Activated CD8-positive, alpha-beta T cell treated with anti-CD3 and anti-CD28 coated beads for 36 hours (primary cell): ENCODE measurements at regions not wholly inside any gene's neighbourhood (a gene's known extent, or its start where the extent isn't known, plus 50 kb on each side); places are given as distances from the start of the nearest gene placed in this dataset.

Experiments used
- ATAC-seq: fragments of 200-7000 bp; cut with Tn5 transposase; one replicate; pipeline ENCODE4 v1.10.0; 2021; ENCODE audit warnings: mild to moderate bottlenecking, moderate library complexity
- CTCF ChIA-PET: fragments of 350-600 bp; sonication (Branson Sonifier 250); formaldehyde crosslinking; loops from one replicate; lab custom pipeline; 2021; ENCODE audit warnings: antibody characterized with exemption; lab: Charles Lee
- POLR2A ChIA-PET: fragments of 350-600 bp; sonication (Branson Sonifier 250); formaldehyde crosslinking; loops from one replicate; lab custom pipeline; 2021; ENCODE audit warnings: antibody characterized with exemption; lab: Charles Lee
- DNase-seq: peaks from one replicate; pipeline ENCODE4 v3.0.0-alpha.2; 2020
- H3K27ac Mint-ChIP-seq: one replicate; pipeline ENCODE4 v1.8.0; 2021; ENCODE audit warnings: mild to moderate bottlenecking, mixed read lengths
- H3K27me3 Mint-ChIP-seq: one replicate; pipeline ENCODE4 v1.8.0; 2021; ENCODE audit warnings: mixed read lengths
- H3K36me3 Mint-ChIP-seq: one replicate; pipeline ENCODE4 v1.8.0; 2021; ENCODE audit warnings: low read depth, mixed read lengths
- H3K4me1 Mint-ChIP-seq: one replicate; pipeline ENCODE4 v1.8.0; 2021; ENCODE audit warnings: low read depth, mixed read lengths
- H3K4me3 Mint-ChIP-seq: one replicate; pipeline ENCODE4 v1.8.0; 2021; ENCODE audit warnings: mild to moderate bottlenecking, moderate library complexity, mixed read lengths
- H3K9me3 Mint-ChIP-seq: one replicate; pipeline ENCODE4 v1.8.0; 2021; ENCODE audit warnings: mixed read lengths
- CTCF ChIP-seq: fragments of 200-600 bp; IDR thresholded peaks from one replicate; pipeline ENCODE4 v1.8.0; 2022; ENCODE audit warnings: antibody characterized with exemption, mild to moderate bottlenecking
- intact Hi-C: fragments of 100-400 bp; cut with micrococcal nuclease; formaldehyde crosslinking; loops from one replicate; pipeline ENCODE4 v1.10.0; 2022

GRCh38 chr2:122096761-122097160, 341.3 kb downstream of the TSN start:
- no peaks in the 10 kb centered on the region for H3K36me3 Mint-ChIP-seq
- ChIA-PET CTCF (no interaction called here), POLR2A (interaction anchor here (0.6 kb wide), 1 partner anchor 53 kb away, joined by 3 read pairs; no protein-coding TSS in a partner anchor)
- H3K9me3 Mint-ChIP-seq = no peaks in the 10 kb centered on the region
- TF ChIP-seq CTCF = no peak
- intact Hi-C loops = no loop called here
- no peaks in the 10 kb centered on the region for H3K27me3 Mint-ChIP-seq
- H3K4me1 Mint-ChIP-seq = no peaks in the 10 kb centered on the region
- ATAC-seq (no peak), DNase-seq (no peak)
- no peak overlapping the region for H3K27ac Mint-ChIP-seq
- H3K4me3 Mint-ChIP-seq = no peak overlapping the region

GRCh38 chr2:122098306-122098705, 342.9 kb downstream of the TSN start:
- ATAC-seq (no peak), DNase-seq (no peak)
- Mint-ChIP-seq H3K4me3 (no peak overlapping the region), H3K4me1 (no peaks in the 10 kb centered on the region), H3K27me3 (no peaks in the 10 kb centered on the region), H3K9me3 (no peaks in the 10 kb centered on the region), H3K36me3 (no peaks in the 10 kb centered on the region), H3K27ac (no peak overlapping the region)
- intact Hi-C loops = no loop called here
- TF ChIP-seq CTCF = no peak
- ChIA-PET CTCF (interaction anchor here (0.6 kb wide), 1 partner anchor 249 kb away, joined by 3 read pairs; no protein-coding TSS in a partner anchor), POLR2A (no interaction called here)

GRCh38 chr2:122100346-122100745, 344.9 kb downstream of the TSN start:
- intact Hi-C loops = no loop called here
- H3K36me3 Mint-ChIP-seq = no peaks in the 10 kb centered on the region
- no peaks in the 10 kb centered on the region for H3K4me1 Mint-ChIP-seq
- DNase-seq (no peak), ATAC-seq (no peak)
- TF ChIP-seq CTCF = no peak
- ChIA-PET CTCF (no interaction called here), POLR2A (no interaction called here)
- H3K27ac Mint-ChIP-seq = no peak overlapping the region
- no peaks in the 10 kb centered on the region for H3K27me3 Mint-ChIP-seq
- no peaks in the 10 kb centered on the region for H3K9me3 Mint-ChIP-seq
- H3K4me3 Mint-ChIP-seq = no peak overlapping the region

GRCh38 chr2:122100756-122101155, 345.3 kb downstream of the TSN start:
- no peak overlapping the region for H3K4me3 Mint-ChIP-seq
- intact Hi-C loops = no loop called here
- H3K27me3 Mint-ChIP-seq = no peaks in the 10 kb centered on the region
- POLR2A ChIA-PET = no interaction called here
- CTCF ChIA-PET = no interaction called here
- no peaks in the 10 kb centered on the region for H3K4me1 Mint-ChIP-seq
- DNase-seq = no peak
- no peaks in the 10 kb centered on the region for H3K36me3 Mint-ChIP-seq
- H3K9me3 Mint-ChIP-seq = no peaks in the 10 kb centered on the region
- H3K27ac Mint-ChIP-seq = no peak overlapping the region
- no peak for ATAC-seq
- TF ChIP-seq CTCF = no peak

DNA sequence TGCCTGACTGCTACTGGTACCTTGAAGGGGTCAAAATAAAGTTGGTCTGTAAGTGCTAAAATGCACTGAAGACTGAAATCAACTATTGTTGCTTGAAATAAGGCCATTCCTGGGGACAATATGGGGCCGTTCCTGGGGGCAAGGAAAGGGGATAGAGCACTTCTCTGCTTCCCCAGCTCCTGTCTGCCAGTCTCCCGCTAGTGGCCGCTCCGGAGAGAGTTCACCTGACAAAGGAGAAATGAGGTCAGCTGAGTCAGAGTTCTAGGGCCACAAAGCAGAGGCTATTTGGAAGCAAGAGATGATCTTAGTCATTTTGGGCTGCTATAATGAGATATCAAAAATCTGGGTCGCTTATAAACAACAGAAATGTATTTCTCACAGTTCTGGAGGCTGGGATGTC, 345.9 kb downstream of the TSN start:
- Mint-ChIP-seq H3K27ac (no peak overlapping the region), H3K9me3 (no peaks in the 10 kb centered on the region), H3K4me1 (no peaks in the 10 kb centered on the region), H3K4me3 (no peak overlapping the region), H3K27me3 (no peaks in the 10 kb centered on the region), H3K36me3 (no peaks in the 10 kb centered on the region)
- no peak for ATAC-seq
- ChIA-PET CTCF (no interaction called here), POLR2A (no interaction called here)
- intact Hi-C loops = no loop called here
- TF ChIP-seq CTCF = no peak
- DNase-seq = no peak
